Midbrain (tissue), 1 donor: ENCODE measurements at regions not wholly inside any gene's neighbourhood (a gene's known extent, or its start where the extent isn't known, plus 50 kb on each side); places are given as distances from the start of the nearest gene placed in this dataset.

Experiments used
- DNase-seq: peaks from one replicate; lab custom pipeline; 2025; lab: John Stamatoyannopoulos, UW

DNA sequence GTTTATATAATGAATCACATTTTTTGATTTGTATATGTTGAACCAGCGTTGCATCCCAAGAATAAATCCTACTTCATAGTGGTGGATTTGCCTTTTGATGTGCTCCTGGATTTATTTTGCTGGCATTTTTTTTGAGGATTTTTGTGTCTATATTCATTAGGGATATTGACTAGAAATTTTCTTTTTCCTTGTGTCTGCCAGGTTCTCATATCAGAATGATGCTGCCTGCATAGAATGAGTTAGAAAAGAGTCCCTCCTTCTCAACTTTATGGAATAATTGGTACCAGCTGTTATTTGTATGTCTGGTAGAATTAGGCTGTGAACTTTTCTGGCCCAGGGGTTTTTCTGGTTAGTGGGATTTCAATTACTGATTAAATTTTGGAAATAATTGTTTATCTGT lies 457.4 kb upstream of the DSEL start:
- DNase-seq = no peak

DNA sequence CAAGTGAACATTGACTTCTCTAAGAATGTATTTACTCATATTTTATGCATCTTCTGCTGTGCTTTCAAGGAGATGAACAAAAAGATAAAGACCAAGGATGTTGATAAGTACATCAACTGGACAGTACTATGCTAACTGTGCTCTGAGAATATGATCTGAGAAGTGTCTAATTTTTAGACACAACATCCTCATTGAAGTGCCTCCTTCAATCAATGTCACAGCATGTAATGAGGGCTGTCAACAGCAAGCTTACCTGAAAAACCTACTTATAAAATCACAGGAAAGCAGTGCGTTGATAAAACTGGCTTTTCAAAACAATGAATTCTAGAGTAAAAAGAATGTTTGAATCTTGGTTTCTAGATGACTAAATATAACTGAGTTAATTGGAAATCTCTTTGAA lies 452.9 kb upstream of the DSEL start:
- DNase-seq = no peak

DNA sequence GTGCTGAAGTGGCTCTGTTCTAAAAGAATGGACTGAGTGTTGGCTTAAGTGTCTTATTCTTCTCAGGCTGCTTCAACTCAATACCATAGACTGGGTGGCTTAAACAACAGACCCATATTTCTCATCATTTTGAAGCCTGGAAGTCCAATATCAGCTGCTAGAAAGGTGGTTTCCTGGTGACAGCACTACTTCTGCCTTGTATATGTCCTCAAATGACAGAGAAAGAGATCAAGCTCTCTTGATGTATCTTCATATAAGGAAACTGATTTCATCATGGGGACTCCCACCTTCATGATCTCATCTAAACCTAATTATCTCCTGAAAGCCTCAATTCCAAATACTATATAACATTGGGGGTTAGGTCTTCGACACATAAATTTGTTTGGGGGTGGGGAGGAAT lies 449.7 kb upstream of the DSEL start:
- DNase-seq = no peak

DNA sequence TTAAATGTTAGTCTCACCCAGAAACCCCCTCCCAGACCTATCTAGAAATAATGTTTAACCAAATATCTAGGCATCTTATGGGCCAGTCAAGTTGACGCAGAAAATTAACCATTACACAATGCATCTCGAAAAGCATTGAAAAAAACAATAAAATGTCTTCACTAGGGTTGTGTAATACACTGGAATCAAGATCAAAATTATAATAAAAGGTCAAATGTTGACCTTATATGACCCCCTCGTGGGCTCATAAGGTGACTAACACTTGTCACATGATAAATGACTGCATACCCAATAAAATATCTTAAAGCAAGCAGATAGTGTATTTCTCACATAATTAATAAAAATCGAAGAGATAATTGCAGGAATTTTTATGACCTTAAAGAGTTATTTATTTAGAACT lies 447.9 kb upstream of the DSEL start:
- DNase-seq = no peak

DNA sequence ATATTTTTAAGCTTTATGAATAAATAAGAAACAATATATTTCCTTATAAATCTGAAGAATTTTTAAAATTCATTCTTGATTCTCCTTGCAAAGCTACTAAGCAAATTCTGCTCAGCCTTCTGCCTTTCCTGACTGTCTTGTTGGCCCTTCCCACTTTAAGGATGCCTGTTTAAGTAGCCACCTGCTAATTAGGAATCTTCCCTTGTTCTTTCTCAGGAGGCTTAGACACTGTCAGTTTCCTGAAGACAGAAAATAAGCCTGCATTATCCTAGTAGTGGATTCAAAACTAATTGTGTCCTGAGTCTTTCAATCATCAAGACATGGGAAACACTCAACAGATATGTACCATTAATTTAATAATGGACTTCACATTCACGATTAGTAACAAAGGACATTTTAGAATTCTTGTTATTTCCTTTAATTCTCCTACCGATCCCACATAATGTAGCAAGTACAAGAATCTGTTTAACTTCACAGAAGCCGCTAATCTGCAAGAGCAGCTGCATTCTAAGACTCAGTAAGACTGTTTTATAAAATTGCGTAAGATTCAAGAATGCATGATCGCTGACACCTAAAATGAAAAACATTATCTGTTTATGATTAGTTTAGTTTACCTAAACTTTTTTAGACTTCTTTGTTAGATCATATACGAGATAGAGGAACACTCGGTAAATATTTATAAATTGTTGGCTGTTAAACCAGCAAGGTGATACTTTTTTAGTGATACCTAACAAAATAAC lies 445.4 kb upstream of the DSEL start:
- DNase-seq = no peak

DNA sequence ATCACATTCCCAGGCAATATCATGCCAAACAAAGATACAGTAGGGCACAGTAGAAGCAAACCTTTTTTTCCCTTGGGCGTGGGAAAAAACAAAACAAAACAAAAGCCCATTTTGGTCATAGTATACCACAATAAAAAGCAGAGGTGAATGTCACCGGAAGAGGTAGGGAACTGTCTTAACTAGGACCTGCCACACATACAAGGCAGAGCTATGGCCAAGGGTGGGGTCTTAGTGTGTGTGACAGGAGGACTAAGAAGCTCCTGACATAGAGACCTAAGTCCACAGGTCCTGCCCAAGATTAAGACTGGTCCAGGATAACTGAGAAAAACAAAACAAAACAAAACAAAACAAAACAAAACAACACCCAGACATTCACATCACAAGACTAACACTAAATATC lies 441.2 kb upstream of the DSEL start:
- no peak for DNase-seq

DNA sequence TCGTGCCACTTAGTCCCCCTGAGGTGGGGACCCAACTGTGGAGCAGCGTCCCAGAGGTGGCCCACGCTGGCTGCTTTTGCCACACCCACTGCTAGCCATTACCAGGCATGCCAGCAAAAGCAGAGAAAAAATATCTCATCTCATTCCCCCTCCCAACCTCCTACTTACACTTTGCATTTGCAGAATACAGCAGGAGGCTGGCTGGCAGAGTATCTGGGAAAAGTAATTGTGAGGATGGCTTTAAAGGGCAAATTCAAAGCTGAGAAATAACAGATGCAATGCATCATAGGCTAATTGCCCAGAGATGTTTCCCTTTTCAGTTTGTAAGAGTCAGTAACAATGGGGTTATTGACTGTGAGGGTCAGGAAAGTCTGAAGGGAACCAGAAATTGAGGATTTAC lies 438.1 kb upstream of the DSEL start:
- DNase-seq = no peak

DNA sequence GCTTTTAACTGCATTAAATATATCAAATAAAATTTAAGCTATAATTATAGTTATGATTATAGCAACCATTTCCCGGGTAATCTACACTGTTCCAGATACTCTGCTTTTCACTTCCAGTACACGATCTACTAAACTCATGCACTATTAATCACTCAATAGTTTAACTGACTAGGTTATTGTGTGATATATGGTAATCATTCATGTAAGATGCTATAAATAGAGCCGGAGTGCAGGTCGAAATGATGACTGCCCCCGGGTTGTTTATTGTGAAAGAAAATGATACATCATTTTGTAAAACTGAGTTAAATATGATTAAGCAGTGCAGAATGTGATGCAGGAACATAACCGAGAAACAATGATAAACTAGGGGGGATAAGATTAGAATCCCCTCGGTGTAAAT lies 434.6 kb upstream of the DSEL start:
- DNase-seq = no peak

DNA sequence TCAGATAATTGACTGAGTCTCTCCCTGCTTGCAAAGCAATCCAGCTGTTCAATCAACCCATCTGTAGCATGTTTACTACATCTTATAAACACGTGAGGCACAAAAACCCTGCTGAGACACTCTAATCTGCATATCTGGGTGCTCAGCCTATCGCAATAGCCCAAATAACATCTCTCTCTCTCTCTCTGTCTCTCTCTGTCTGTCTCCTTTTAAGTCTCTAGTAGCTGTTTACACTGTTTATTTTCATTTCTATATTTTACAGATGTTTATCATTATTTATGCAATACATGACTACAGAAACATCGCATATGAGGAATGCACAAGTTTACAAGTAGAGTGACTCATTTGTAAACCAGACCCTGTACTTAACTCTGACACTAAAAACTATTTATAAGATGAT lies 422.1 kb upstream of the DSEL start:
- DNase-seq = no peak

DNA sequence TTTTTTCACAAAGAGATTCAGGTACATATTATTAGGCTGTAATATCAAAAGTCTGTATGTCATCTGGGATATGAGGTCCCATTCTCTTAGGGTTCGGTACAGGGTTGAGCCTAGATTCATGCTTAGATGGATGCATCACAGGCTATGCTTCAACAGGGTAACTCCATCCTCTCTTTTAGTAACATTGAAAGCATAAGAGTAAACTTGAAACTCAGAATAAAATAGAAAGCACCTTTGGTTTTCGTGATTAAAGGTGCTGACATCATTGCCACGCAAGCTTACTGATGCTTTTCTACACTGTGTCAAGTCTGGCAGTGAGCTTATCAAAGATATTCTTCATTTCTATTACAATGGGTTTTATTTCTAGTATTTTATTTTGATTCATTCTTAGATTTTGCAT lies 419.1 kb upstream of the DSEL start:
- DNase-seq = no peak

DNA sequence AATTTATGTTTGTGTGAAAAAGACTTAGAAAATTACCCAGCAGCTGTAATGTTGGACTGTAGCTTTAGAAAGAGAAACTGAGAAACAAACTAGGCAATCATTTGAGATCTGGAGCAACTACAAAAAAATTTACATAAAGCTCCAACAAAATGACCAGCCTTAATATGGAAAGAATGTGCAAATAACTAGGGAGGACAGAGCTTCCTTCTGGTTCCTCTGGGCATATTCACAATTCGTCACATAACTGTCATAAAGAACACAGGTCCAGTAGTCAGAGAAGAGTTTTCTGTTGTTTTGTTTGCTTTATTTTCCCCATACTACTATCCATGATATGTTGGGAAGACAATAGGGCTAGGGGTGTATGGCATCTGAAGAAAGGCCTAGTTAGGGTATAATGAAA lies 416.8 kb upstream of the DSEL start:
- DNase-seq = no peak

DNA sequence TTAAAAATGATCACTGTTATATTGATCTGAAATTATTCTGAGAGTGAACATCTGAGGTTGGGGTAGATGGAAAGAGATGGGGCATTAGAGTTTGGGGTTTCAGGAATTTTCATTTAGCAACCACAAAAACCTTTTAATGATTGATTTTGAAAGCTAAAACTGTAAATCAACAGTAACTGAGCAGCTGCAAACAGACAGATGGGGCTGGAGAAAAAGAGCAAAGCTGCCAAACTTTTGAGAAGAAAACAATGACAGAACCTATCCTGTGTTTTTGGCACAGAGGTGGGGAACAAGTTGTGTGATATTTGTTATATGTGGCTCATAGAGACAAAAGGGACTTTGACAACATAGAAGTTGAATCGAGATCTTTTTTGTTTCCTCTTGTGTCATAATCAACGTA lies 415.8 kb upstream of the DSEL start:
- no peak for DNase-seq

DNA sequence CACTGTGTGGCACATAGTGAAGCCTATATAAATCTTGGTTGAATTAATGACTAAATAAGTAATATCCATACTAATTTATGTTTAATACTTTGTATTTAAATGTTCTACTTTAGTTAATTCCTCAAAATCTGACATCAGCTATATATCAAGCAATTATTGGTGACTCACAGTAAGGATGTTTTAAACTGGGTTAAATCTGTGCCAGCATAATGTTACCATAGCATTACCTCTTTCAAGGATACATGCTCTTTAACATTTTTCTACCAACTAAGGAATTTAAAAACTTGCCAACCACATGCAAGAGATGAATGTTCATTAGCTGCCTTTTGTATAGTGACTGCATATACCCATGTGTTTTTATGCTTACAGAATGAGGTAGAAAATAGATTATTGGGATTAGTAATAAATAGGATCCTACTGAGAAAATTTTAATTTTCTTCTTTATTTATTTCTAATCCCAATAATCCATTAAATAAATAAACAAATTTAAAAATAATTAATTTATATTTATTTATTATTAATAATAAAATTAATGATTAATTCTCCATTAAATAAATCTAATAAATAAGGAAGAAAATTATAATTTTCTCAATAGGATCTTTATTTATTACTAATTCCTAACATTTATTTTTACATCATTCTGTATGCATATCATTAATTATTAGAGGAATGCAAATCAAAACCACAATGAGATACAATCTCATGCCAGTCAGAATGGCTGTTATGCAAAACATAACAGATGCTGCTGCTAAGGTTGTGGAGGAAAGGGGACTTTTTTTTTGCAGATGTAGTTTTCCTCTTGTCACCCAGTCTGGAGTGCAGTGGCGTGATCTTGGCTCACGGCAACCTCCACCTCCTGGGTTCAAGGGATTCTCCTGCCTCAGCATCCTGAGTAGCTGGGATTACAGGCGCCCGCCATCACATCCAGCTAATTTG lies 410.7 kb upstream of the DSEL start:
- no peak for DNase-seq

DNA sequence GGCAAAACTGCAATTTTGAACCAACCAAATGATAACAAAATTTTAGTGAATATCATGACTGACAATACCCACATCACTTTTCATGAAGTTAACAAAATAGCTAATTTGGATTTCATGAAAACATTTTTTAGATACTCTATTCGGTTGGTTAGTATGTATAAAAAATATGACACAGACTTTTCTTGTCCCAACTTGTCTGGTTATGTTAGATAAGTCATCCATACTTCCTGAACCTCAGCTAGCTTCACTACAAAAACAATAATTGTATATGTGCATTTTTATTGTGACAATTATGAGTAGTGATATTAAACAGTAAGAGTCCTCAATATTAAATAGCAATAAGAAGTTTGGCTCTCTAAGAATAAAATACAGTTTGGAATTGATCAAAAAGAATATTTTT lies 408.1 kb upstream of the DSEL start:
- DNase-seq = no peak

DNA sequence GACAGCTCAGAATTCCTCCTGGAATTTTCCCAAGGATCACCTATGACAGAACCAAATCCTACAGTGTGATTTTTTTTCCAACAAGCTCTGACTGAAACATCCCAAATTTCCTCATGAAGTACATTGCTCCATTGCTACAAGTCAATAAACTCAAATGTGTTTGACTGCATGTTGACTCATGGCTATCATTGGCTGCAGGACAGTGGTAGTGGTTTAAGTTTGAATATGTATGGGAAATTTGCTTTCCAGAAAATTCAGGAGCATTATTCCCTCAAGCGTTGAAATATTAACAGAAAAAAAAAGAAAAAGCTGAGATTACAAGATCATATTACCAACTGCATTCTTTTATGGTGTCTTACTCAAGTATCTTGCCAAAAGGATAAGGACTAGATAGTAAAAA lies 402.8 kb upstream of the DSEL start:
- DNase-seq = no peak

DNA sequence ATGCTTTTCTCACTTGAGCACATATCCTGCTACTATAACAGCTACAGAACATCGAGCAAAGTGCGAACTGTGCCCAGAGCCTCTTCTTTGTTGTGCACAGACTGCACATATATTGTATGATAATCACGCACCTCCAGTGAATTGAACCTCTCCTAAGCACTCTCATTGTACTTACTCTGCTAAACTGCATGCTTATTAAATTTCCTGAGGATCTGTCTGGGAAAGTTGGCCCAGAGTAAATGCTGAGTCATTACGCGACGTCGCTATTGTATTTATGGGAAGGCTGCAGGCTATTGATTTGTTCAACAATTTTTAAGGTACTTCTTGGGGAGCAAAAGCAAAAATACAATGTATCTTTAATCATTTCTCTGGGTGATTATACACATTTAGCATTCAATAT lies 399.6 kb upstream of the DSEL start:
- no peak for DNase-seq

DNA sequence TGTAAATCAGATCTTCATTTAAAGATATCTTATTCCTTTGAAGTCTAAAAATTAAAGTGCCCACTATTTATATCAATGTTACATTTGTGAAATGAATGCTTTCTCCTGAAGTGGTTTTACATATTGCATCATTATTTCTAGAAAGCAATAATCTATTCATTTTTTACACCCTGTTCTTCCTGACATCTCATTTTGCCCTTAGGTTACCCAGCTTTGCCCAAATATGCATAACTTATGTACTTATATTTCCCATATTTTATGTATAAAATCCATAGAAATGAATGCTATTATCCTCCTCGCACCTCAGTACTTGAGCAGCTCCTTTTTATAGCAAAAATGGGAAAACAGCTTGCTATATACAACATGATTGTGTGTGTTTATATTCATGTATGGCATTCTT lies 396.5 kb upstream of the DSEL start:
- DNase-seq = no peak

DNA sequence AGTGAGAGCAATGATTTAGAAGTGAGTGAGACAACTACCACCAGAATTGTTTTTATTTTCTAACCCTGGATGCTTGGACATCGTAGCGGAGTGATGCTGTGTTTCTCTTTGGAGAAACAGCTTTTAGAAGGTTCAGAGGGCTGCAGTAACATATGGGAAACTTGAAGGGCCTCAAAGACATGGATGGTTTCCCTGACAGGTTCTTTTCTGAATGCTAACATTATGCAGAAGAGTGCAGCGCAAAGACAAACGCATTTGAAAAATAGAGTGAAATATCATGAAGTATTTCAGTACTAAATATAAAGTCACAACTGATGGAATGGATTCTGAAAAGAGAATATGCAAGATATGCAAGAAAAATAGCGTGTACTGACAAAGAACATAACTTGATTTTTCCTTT lies 385.1 kb upstream of the DSEL start:
- no peak for DNase-seq

DNA sequence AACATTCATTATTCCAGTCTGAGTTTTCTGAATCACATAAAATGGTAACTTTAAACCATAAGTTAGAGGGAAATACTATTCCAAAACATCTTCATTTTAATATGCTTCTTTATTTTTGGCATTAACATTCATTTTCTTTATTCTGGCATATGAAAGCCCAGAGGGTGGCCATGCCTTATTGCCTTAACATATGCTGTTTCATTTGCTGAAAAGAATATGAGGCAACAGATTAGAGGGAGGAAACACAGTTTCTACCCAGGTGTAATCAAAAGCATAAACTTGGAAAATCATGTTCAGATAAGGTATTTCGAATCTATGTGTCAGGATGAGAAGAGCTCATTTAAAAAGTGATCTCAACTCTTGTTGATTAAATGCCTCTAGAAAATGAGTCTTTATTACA lies 379.9 kb upstream of the DSEL start:
- DNase-seq = no peak

DNA sequence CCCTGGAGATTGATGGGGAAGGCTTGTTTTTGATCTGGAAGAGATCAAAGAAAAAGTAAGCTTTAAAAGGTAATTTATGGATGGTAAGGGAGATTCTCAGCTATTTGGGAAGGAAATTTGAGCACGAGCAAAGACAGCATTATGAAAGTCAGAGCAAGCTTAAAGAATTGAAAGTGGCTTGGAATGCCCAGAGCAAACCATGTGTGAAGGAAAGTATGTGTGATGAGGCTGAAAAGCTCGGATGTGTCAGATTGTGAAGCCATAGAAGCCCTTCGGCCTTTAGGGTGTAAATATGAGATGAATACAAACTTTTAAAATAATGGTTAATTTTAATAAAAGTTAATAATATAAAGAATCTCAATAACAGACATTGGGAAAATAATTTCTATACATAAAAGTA lies 377.4 kb upstream of the DSEL start:
- DNase-seq = no peak

DNA sequence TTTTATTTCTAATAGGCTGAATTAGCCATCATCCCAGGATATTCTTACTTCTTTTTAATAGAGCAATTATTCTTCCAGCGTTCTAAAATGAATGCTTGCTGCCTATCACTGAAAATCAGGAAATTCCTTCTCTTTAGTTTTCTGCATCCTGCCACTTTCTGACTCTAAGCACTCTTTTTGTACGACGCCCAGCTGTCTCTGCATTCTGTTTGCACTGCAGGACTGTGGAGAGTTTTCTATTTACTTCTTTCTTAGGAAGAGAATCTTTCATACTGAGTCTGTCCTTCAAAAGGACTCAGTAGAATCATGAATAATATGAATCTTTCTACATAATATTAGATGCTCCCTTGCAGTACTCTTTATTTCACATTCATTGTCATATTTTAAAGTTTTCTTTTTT lies 360.4 kb upstream of the DSEL start:
- DNase-seq = no peak

DNA sequence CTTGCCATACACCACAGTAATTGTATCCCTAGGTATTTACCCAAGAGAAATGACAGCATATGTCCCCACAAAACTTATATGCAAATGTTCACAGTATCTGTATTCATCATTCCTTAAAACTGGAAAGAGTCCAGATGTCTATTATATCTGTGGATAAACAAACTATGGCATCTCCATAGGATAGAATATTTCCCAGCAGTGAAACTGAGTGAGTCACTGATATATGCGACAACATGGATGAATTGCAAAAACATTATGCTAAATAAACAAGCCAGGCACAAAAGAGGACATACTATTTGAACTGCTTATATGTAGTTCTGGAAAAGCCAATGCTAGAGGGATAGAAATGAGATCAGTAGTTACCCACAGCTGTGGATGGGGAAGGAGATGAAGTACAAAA lies 359.4 kb upstream of the DSEL start:
- no peak for DNase-seq

DNA sequence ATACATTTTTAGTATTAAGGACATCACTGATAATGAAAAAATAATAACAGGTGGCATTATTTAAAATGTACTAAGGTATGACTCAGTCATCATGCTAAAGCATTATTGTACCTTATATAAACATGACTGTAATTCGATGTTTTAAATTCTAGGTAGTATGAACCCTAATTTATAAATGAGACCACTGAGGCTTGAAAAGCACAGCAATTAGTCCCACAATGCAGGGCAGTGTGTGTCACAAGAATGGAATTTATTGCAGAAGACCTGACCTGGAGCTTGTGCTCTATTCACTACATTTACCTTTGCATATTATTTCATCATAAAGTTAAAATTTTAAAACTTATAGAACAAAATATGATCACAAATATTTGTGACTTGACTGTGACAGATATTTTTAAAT lies 358.5 kb upstream of the DSEL start:
- no peak for DNase-seq

DNA sequence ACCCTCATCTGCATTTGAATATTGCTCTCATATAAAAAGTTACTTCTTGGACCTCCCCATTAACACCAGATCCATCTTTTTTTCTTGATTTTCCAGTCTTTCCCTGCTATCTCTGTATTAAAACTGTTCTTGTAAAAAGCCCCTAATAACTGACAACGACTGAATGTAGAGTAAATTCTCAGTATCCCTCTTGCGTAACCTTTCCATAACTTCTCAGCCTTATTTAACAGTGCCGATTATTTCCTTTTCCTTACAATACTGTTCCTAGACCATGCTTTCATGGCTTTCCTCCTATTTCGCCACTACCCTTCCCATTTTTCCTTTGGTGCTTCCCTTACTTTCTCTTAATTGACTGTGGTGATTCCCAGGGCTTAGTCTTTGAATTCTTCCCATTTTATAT lies 348.9 kb upstream of the DSEL start:
- DNase-seq = no peak
